ENCODE measurements at regions not wholly inside any gene's neighbourhood (a gene's known extent, or its start where the extent isn't known, plus 50 kb on each side); places are given as distances from the start of the nearest gene placed in this dataset.

- no peak for DNase-seq (ENCODE audit: low read depth in 2 of 3, low spot score in 1 of 3)
These were observed 400.5 kb downstream of the MATN1 start for GRCh38 chr1:30322859-30323257.

- DNase-seq (ENCODE audit: low read depth in 2 of 3, low spot score in 1 of 3) = no peak
These were observed 401.2 kb downstream of the MATN1 start for GRCh38 chr1:30321996-30322858.

DNA sequence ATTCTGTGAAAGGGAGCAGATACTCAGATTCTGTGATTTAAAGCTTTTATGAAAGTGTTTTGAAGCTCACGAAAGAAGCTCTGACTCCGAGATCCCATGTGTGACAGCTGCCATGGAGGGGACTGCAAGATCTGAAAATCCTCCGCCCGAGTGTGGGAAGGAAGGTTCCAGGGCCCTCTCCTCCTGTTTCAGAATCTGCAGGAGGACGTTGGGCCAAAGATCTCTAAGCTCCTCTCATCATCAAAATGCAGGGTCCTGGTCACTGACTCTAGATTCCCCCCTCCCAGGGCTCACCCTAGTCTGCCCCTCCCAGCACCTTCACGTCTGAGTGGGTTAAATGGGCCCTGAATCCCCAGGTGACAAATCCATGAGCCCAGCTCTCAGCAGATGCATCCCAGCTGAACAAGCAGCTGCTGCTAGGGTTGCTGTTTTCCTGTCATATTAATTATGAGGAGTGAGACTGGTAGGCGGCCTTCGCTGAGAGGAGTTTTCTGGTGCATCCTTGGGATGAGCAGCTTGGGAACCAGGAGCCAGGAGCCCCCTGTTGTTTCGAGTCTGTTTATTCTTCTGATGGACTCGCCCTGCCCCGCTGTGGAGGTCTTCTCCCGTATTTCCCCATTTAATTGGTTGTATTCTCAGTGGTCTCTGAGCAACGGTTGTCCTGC lies 402.0 kb downstream of the MATN1 start:
- no peak for DNase-seq (ENCODE audit: low read depth in 2 of 3, low spot score in 1 of 3)

DNA sequence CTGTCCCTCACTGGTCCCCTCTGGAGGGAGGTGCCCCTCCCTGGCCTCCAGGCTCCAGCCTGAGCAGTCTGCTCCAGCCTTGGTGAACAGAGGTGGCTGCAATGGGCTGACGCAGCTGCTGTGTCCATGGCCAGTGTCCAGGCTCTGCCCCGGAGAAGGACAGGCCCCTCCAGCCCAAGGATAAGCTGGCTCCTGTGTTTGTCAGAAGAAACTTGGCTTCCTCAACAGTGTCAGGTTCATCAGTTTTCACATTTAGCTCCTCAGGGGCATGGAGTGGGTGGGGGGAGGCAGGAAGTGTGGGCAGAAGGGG lies 402.8 kb downstream of the MATN1 start:
- DNase-seq (ENCODE audit: low read depth in 2 of 3, low spot score in 1 of 3) = no peak

- DNase-seq (ENCODE audit: low read depth in 2 of 3, low spot score in 1 of 3) = no peak
These were observed 403.4 kb downstream of the MATN1 start for GRCh38 chr1:30319765-30320580.

DNA sequence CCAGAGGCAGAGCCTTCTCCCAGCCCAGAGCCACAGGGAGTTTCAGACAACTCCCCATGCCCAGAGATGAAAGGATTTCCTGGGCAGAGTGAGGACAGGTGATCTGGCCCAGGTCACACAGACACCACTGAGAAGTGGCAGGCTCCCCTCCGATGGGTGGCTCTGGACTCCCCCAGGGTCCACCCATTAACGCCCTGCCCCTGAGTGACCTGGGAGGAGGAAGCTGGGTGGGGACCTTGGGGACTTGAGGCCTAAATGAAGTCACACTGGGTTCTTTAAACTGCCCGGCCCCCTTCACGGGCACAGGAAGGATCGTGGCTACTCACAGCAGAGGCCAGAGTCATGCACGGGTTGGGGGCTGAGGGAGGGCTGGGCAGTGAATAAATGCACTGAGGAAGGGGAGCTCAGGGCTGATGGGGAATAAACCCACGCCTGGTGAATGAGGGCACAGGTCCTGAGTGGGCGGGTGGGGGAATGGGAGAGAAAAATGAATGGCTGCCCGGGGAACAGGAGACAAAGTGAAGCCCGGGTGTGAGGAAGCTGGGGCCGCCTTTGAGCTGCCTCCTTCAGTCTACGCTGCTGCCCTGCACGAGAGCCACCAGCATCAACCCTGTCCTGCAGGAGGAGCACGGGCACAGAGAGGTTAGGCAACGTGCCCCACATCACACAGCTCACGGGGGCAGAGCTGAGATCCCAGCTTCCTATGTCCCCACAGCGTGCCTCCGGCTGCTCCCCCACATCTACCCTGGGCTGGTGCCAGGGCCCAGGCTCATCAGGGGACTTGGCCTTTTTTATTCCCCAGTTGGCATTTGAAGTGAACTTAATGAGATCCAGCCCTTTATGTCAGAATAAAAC lies 404.3 kb downstream of the MATN1 start:
- no peak for DNase-seq (ENCODE audit: low read depth in 2 of 3, low spot score in 1 of 3)

GRCh38 chr1:30318413-30318812 lies 405.0 kb downstream of the MATN1 start:
- no peak for DNase-seq (ENCODE audit: low read depth in 2 of 3, low spot score in 1 of 3)

DNA sequence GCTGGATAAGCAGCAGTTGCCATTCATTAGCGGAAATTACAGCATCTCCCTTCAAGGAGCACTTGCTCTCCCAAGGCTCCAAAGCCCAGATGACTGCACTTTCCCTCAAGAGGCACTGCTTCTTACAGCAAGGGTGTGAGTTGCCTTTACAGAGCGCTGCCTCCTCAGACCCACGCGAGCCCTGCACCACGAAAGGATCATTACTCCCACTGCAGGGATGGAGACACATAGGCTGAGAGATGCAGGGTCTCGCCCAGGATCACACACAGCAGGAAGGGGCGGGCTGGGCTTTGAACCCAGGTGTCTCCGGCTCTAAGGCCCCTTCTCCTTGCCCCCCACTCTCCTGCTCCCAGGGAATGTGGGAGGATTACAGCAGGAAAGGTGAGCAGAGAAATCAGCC lies 405.5 kb downstream of the MATN1 start:
- no peak for DNase-seq (ENCODE audit: low read depth in 2 of 3, low spot score in 1 of 3)

DNA sequence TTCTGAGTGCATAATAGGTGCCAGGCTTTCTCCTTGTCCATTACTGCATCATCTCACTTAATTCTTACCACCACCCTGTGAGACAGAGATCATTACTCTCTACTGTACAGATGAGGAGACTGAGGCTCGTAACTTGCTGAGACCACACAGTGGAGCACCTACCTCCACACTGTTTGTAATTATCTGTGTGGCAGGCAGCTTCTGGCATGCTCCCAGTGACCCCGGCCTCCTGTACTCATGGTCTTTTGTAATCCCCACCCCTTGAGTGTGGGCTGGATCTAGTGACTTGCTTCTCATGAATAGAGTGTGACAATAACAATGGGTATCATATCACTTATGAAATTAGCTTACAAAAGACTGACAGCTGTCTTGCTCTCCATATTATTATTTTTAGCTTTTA lies 407.3 kb downstream of the MATN1 start:
- DNase-seq (ENCODE audit: low read depth in 2 of 3, low spot score in 1 of 3) = no peak

GRCh38 chr1:30315185-30315960 lies 408.0 kb downstream of the MATN1 start:
- DNase-seq (ENCODE audit: low read depth in 2 of 3, low spot score in 1 of 3) = no peak

- no peak for DNase-seq (ENCODE audit: low read depth in 2 of 3, low spot score in 1 of 3)
These were observed 408.8 kb downstream of the MATN1 start for GRCh38 chr1:30314591-30314990.

- no peak for DNase-seq (ENCODE audit: low read depth in 2 of 3, low spot score in 1 of 3)
These were observed 409.8 kb downstream of the MATN1 start for GRCh38 chr1:30313584-30313983.

DNA sequence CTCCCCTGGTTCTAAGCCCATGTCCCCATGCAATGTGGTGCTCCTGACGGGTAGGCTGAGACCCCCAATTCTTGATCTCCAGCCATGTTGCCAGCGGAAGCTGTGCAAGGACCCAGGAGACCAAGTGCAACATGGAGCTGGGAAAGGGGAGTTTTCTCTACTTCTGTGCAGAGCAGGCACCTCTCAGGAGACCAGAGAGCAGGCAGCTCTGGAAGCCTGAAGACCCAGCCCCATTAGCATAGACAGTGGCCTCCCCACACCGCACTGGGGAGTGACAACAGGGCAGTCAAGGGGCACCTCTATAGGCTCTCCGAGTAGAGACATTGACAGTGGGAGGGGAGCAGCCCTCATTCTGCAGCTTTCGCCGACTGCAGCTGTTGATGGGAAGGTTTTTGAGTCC lies 410.2 kb downstream of the MATN1 start:
- DNase-seq (ENCODE audit: low read depth in 2 of 3, low spot score in 1 of 3) = no peak

DNA sequence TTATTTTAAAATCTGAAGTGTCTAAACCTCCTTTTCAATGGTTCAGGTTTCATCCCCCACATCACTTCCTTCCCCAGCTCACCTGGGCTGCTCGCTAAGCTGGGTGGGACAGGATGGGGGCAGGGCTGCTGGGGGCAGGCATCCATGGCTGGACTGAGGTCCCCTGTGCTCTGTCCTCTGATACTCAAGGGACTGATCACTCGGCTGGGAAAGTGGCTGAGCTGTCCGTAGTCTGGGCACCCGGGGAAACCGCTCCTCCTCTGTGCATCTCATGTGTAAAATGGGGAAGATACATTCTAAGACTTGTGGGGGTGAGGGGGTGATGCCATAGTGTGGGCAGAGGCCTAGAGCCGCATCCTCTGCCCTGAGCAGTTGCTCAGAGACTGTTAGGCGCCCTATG lies 411.2 kb downstream of the MATN1 start:
- DNase-seq (ENCODE audit: low read depth in 2 of 3, low spot score in 1 of 3) = no peak

- DNase-seq (ENCODE audit: low read depth in 2 of 3, low spot score in 1 of 3) = no peak
These were observed 411.6 kb downstream of the MATN1 start for GRCh38 chr1:30311749-30312148.

DNA sequence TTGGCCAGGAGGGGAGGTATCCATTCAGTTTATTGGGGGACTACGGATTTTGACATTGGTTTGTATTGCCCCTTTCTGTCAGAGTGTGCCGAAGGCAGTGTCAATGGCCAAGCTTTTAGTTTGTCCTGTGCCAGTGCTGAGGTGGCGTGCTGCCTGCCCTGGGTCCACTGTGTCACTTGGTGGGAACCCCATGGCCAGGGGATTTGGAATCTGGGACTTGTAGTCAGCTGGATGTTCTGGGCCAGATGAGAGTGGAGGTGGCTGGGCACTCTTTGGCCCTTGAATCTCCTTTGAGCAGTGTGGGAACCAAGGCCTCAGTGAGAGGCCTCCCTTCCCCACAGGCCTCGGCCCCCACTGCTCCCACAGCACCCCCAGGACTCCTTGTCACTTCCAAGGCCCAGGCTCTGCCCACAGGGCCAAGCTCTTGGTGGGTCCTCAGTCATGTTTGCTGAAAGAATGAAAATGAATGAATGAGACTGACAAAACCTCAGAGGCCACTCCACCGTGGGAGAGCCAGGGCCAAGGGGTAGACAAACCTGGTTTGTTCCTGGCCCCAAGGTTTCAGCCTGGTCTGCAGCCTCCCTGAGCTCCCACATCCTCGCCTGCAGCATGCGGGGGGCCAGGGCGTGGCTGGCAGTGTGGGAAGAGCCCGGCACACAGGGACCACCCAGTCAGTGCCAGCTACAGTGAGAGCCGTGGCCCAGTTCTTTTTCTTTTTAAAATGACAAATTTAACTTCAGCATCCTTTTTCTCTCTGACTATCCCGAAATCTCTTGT lies 412.2 kb downstream of the MATN1 start:
- no peak for DNase-seq (ENCODE audit: low read depth in 2 of 3, low spot score in 1 of 3)

- no peak for DNase-seq (ENCODE audit: low read depth in 2 of 3, low spot score in 1 of 3)
These were observed 416.2 kb downstream of the MATN1 start for GRCh38 chr1:30307182-30307581.

DNA sequence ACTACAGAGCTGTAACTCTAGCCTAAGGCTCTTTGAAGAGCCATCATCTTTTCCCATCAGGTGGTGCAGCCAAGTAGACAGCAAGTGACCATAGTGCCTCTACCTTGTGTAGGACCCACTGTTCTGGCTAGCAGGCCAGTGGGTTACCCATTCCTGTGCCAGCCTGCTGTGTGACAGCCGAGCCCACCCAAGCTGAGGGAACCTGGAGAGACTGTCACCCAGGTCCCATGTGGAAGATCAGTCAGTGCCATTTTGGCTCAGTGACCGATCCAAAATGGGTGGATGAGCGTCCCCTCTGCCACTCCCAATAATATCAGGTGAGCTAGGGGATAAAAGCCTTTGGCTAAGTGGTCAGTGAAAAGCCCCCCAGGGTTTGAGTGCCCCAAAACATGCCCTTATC lies 417.9 kb downstream of the MATN1 start:
- DNase-seq (ENCODE audit: low read depth in 2 of 3, low spot score in 1 of 3) = no peak

- DNase-seq (ENCODE audit: low read depth in 2 of 3, low spot score in 1 of 3) = no peak
These were observed 418.3 kb downstream of the MATN1 start for GRCh38 chr1:30305061-30305460.

DNA sequence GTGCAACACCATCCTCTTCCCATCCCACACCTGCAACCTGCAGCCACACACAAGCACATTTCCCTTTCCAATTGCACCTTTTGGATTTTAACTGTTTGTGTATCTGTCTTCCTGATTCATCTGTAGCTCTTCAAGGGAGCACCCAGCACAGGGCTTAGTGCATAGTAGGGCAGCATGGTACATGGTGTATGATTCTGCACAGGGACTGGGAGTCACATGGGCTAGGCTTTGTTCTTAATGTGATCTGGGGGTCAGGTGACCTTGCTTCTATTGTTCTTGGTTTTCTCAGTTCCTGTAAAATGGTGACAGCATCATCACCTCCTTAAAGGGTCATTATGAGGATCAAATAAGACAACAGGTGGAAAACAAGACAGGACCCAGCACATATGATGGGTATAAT lies 419.3 kb downstream of the MATN1 start:
- DNase-seq (ENCODE audit: low read depth in 2 of 3, low spot score in 1 of 3) = no peak

Measured in stimulated activated CD4-positive, alpha-beta T cell treated with anti-CD3 and anti-CD28 coated beads, Interleukin-12 subunit alpha, Interleukin-12 subunit beta, amount 100 ng/mL, for 48 hours (primary cell).